Dendritic cell treated with granulocyte-macrophage colony-stimulating factor and Interleukin-4, amounts not matched to agents 40 ng/mL and 50 ng/mL, for 4 days (primary cell): ENCODE measurements at regions not wholly inside any gene's neighbourhood (a gene's known extent, or its start where the extent isn't known, plus 50 kb on each side); places are given as distances from the start of the nearest gene placed in this dataset.

Experiments used
- H3K27ac Mint-ChIP-seq: one replicate; pipeline ENCODE4 v1.8.0; 2022; ENCODE audit warnings: mild to moderate bottlenecking, mixed read lengths
- H3K27me3 Mint-ChIP-seq: one replicate; pipeline ENCODE4 v1.8.0; 2022; ENCODE audit warnings: mild to moderate bottlenecking, mixed read lengths
- H3K36me3 Mint-ChIP-seq: one replicate; pipeline ENCODE4 v1.8.0; 2022; ENCODE audit warnings: low read depth, mixed read lengths
- H3K4me1 Mint-ChIP-seq: one replicate; pipeline ENCODE4 v1.8.0; 2022; ENCODE audit warnings: low read depth, mixed read lengths
- H3K4me3 Mint-ChIP-seq: one replicate; pipeline ENCODE4 v1.8.0; 2022; ENCODE audit warnings: mild to moderate bottlenecking, moderate library complexity, mixed read lengths
- H3K9me3 Mint-ChIP-seq: one replicate; pipeline ENCODE4 v1.8.0; 2022; ENCODE audit warnings: mixed read lengths
- intact Hi-C: fragments of 100-400 bp; cut with micrococcal nuclease; formaldehyde crosslinking; loops from one replicate; pipeline ENCODE4 v1.15.0; 2022

DNA sequence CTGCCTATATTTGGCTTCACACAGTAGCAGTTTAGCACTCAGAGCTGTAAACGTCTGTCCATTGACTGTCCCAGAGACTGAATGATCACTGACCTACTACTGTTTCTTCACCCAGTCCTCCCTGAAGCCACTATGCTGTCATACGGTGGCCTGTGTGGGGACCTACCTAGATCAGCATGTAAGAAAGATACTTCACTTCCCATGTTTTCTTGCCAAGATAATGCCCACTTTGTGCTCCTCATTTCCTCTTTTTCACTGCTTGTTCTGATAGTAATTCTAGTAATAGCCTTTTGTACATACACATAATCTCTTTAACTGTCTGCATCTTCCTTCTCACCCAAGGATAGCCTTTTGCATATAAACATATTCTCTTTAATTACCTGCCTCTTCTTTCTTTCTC is 109.9 kb upstream of the TIAM2 start:
- no peaks in the 10 kb centered on the region for H3K9me3 Mint-ChIP-seq
- peaks cover 9% of the 10 kb centered on the region for H3K4me1 Mint-ChIP-seq
- H3K36me3 Mint-ChIP-seq, result peaks cover 34% of the 10 kb centered on the region
- intact Hi-C loops, result no loop called here
- no peak overlapping the region for H3K27ac Mint-ChIP-seq
- H3K27me3 Mint-ChIP-seq, result no peaks in the 10 kb centered on the region
- no peak overlapping the region for H3K4me3 Mint-ChIP-seq

DNA sequence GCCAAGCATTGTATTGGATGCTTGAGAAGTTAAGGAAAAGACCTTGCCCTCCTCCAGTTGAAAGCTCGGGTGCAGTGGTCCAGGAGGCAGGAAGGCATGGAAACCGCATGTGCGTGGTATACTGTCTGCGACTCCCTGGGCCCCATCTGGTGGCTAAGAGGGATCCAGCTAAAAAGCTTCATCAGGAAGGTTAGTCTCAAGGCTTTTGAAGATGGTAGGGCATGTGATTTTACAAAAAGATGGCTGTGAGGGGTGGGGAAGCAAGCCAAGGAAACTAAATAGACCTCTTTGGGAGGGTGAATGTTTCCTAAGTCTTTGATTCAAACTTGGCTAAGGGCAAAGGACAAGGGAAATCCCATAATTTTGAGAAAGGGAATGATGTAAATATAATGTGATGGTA is 109.1 kb upstream of the TIAM2 start:
- H3K27me3 Mint-ChIP-seq, result no peaks in the 10 kb centered on the region
- no peak overlapping the region for H3K27ac Mint-ChIP-seq
- peaks cover 9% of the 10 kb centered on the region for H3K4me1 Mint-ChIP-seq
- H3K4me3 Mint-ChIP-seq, result no peak overlapping the region
- intact Hi-C loops, result no loop called here
- peaks cover 39% of the 10 kb centered on the region for H3K36me3 Mint-ChIP-seq
- H3K9me3 Mint-ChIP-seq, result no peaks in the 10 kb centered on the region

- H3K27ac Mint-ChIP-seq, result no peak overlapping the region
- peaks cover 39% of the 10 kb centered on the region for H3K36me3 Mint-ChIP-seq
- peaks cover 9% of the 10 kb centered on the region for H3K4me1 Mint-ChIP-seq
- H3K27me3 Mint-ChIP-seq, result no peaks in the 10 kb centered on the region
- no peaks in the 10 kb centered on the region for H3K9me3 Mint-ChIP-seq
- intact Hi-C loops, result no loop called here
- no peak overlapping the region for H3K4me3 Mint-ChIP-seq
Observed at GRCh38 chr6:154886471-154886870, 108.6 kb upstream of the TIAM2 start.

DNA sequence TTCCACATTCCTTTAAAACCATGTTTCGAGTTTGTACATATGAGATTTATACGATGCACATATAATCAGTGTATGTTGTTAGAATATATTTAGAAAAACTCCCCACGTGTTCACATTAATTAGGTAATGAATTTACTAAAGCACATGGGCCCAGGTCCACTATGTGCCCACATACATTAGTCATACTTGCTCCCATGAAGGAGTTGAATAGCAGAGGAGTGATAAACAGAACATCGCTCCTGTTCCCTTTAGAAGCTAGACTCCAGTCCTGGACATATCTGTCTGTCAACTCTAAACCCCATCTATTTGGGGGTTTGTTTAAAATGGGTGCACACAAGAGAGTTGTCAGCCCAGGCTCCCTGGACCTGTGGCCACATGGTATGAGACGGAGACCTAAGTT is 108.1 kb upstream of the TIAM2 start:
- intact Hi-C loops, result no loop called here
- Mint-ChIP-seq H3K9me3 (no peaks in the 10 kb centered on the region), H3K36me3 (peaks cover 37% of the 10 kb centered on the region), H3K4me3 (no peak overlapping the region), H3K27me3 (no peaks in the 10 kb centered on the region), H3K4me1 (peaks cover 9% of the 10 kb centered on the region), H3K27ac (no peak overlapping the region)

GRCh38 chr6:154888421-154889295 is 106.5 kb upstream of the TIAM2 start:
- intact Hi-C loops, result no loop called here
- no peak overlapping the region for H3K4me3 Mint-ChIP-seq
- peaks cover 23% of the 10 kb centered on the region for H3K36me3 Mint-ChIP-seq
- H3K4me1 Mint-ChIP-seq, result peaks cover 9% of the 10 kb centered on the region
- H3K27ac Mint-ChIP-seq, result no peak overlapping the region
- H3K9me3 Mint-ChIP-seq, result no peaks in the 10 kb centered on the region
- no peaks in the 10 kb centered on the region for H3K27me3 Mint-ChIP-seq

DNA sequence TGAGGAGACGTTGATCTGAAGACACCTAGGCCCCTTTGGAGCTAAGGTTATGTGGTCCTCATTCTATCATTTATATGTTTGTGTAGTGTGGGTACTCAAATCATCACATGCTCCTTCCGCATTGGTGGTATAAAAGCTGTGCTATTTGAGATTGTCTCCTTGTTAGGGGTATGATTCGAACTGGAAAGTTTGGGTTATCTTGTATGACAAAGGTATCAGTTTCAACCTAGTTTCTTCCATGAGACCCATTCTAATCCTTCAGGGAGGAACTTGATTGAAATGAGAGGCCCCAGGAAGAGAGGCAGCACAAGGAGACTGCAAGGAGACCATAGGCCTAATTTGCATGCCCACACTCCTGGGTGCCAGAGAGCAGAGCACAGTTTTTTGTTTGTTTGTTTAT is 104.2 kb upstream of the TIAM2 start:
- intact Hi-C loops, result no loop called here
- peaks cover 19% of the 10 kb centered on the region for H3K36me3 Mint-ChIP-seq

GRCh38 chr6:154891901-154892300 is 103.2 kb upstream of the TIAM2 start:
- H3K36me3 Mint-ChIP-seq, result peaks cover 27% of the 10 kb centered on the region
- H3K27ac Mint-ChIP-seq, result no peak overlapping the region
- H3K4me3 Mint-ChIP-seq, result no peak overlapping the region
- H3K27me3 Mint-ChIP-seq, result no peaks in the 10 kb centered on the region
- peaks cover 11% of the 10 kb centered on the region for H3K4me1 Mint-ChIP-seq
- H3K9me3 Mint-ChIP-seq, result no peaks in the 10 kb centered on the region
- intact Hi-C loops, result no loop called here

More for the DNA sequence above, 104.2 kb upstream of the TIAM2 start:
- Mint-ChIP-seq H3K27ac (no peak overlapping the region), H3K4me1 (peaks cover 11% of the 10 kb centered on the region), H3K27me3 (no peaks in the 10 kb centered on the region), H3K9me3 (no peaks in the 10 kb centered on the region), H3K4me3 (no peak overlapping the region)

- no peak overlapping the region for H3K27ac Mint-ChIP-seq
- no peaks in the 10 kb centered on the region for H3K9me3 Mint-ChIP-seq
Observed at GRCh38 chr6:154893917-154894316, 101.2 kb upstream of the TIAM2 start.

DNA sequence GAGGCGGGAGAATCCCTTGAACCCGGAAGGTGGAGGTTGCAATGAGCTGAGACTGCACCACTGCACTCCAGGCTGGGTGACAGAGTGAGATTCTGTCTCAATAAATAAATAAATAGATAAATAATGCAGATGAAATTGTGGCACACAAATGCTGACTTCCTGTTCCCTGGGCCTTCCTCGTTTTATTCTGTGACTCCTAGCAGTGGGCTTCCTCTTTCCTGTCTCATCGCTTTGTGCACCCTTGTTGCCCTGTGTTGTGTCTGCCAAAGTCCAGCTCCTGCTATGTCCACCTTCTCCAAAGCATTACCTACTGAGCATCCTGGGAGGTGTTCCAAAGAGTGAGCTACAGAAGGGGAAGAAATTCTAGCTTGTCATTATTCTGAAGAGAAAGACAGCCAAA is 100.2 kb upstream of the TIAM2 start:
- peak overlapping the region; percentile 72 for H3K27ac Mint-ChIP-seq
- intact Hi-C loops, result no loop called here

More at GRCh38 chr6:154893917-154894316, 101.2 kb upstream of the TIAM2 start:
- intact Hi-C loops, result no loop called here
- peaks cover 42% of the 10 kb centered on the region for H3K36me3 Mint-ChIP-seq
- H3K4me1 Mint-ChIP-seq, result peaks cover 11% of the 10 kb centered on the region
- no peak overlapping the region for H3K4me3 Mint-ChIP-seq
- H3K27me3 Mint-ChIP-seq, result no peaks in the 10 kb centered on the region

GRCh38 chr6:154895841-154896240 is 99.3 kb upstream of the TIAM2 start:
- no peak overlapping the region for H3K4me3 Mint-ChIP-seq
- H3K36me3 Mint-ChIP-seq, result peaks cover 39% of the 10 kb centered on the region
- no peaks in the 10 kb centered on the region for H3K9me3 Mint-ChIP-seq
- H3K27ac Mint-ChIP-seq, result no peak overlapping the region
- H3K4me1 Mint-ChIP-seq, result peaks cover 11% of the 10 kb centered on the region
- H3K27me3 Mint-ChIP-seq, result no peaks in the 10 kb centered on the region
- intact Hi-C loops, result no loop called here

More for the DNA sequence above, 100.2 kb upstream of the TIAM2 start:
- H3K9me3 Mint-ChIP-seq, result no peaks in the 10 kb centered on the region
- H3K4me3 Mint-ChIP-seq, result no peak overlapping the region
- no peaks in the 10 kb centered on the region for H3K27me3 Mint-ChIP-seq
- peaks cover 35% of the 10 kb centered on the region for H3K36me3 Mint-ChIP-seq
- peaks cover 11% of the 10 kb centered on the region for H3K4me1 Mint-ChIP-seq

GRCh38 chr6:154898821-154899220 is 96.3 kb upstream of the TIAM2 start:
- H3K27ac Mint-ChIP-seq, result no peak overlapping the region
- H3K4me1 Mint-ChIP-seq, result peaks cover 11% of the 10 kb centered on the region
- H3K4me3 Mint-ChIP-seq, result no peak overlapping the region
- intact Hi-C loops, result no loop called here
- peaks cover 55% of the 10 kb centered on the region for H3K36me3 Mint-ChIP-seq
- H3K27me3 Mint-ChIP-seq, result no peaks in the 10 kb centered on the region
- no peaks in the 10 kb centered on the region for H3K9me3 Mint-ChIP-seq

DNA sequence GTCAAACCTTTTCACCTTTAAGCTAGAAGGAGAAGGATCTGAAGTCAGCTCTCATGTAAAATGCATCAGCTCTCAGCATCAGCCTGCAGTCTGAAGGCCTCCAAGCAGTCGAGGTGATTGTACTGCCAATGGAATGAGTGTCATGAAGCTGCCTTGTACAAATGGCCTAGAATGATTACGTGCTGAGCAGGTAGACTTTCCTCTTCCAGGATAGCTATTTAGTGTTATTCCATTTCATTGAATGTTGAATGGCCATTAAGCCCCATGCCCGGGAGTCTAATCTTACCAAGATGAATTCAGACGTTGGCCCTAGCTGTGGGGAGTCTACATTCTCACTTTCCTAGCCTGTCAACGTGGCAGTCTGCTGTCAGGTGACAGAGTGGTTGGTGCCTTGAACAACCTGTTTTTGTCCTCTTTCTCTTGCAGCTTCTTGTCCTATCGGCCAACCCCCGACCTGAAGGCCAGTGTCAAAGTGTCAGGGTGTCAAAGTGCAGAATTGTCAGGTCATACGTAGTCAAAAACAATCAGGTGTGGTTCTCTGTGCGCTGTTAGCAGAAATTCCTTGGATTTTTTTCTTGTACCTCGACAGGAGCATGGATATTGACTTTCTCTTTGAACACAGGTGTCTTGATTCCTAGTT is 95.2 kb upstream of the TIAM2 start:
- H3K9me3 Mint-ChIP-seq, result no peaks in the 10 kb centered on the region
- H3K27me3 Mint-ChIP-seq, result no peaks in the 10 kb centered on the region
- H3K4me1 Mint-ChIP-seq, result peaks cover 3% of the 10 kb centered on the region
- intact Hi-C loops, result no loop called here
- H3K4me3 Mint-ChIP-seq, result no peak overlapping the region
- no peak overlapping the region for H3K27ac Mint-ChIP-seq
- peaks cover 55% of the 10 kb centered on the region for H3K36me3 Mint-ChIP-seq

GRCh38 chr6:154901876-154902552 is 93.1 kb upstream of the TIAM2 start:
- H3K27ac Mint-ChIP-seq, result no peak overlapping the region
- intact Hi-C loops, result no loop called here
- no peaks in the 10 kb centered on the region for H3K9me3 Mint-ChIP-seq
- H3K27me3 Mint-ChIP-seq, result no peaks in the 10 kb centered on the region
- peaks cover 41% of the 10 kb centered on the region for H3K36me3 Mint-ChIP-seq
- no peaks in the 10 kb centered on the region for H3K4me1 Mint-ChIP-seq
- no peak overlapping the region for H3K4me3 Mint-ChIP-seq

DNA sequence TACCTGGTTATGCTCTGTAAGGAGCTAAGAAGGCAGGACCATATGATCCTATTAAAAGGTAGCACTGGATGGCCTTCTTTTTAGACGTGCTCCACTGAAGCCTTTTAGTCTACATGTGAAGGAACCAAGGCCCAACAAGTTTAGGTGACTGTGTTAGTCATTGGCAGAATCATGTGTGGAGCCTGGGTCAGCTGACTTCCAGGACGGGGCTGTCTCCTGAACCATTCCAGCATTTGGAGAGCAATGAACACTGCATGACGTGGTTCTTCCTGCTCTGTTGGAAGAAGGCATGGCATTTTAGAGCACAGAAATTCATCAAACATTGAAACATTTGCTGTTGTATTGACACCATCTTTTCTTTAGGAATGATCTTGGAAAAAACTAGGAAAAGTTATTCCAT is 87.8 kb upstream of the TIAM2 start:
- Mint-ChIP-seq H3K9me3 (no peaks in the 10 kb centered on the region), H3K4me3 (no peak overlapping the region), H3K27me3 (no peaks in the 10 kb centered on the region), H3K4me1 (no peaks in the 10 kb centered on the region), H3K27ac (no peak overlapping the region), H3K36me3 (peaks cover 19% of the 10 kb centered on the region)
- intact Hi-C loops, result no loop called here
